GM23338 (cell line): ENCODE measurements at regions not wholly inside any gene's neighbourhood (a gene's known extent, or its start where the extent isn't known, plus 50 kb on each side); places are given as distances from the start of the nearest gene placed in this dataset.

Experiments used
- ATAC-seq: fragments of 200-7000 bp; cut with Tn5 transposase; 3 replicates; pipeline ENCODE4 v1.9.1; 2020
- DNase-seq: peaks from one replicate; pipeline ENCODE4 v3.0.0-alpha.2; 2015; ENCODE audit warnings: low spot score
- H2AFZ ChIP-seq: fragments of 200-600 bp; sonication (generic); 2 replicates; pipeline ENCODE4 v1.8.0; 2016; ENCODE audit warnings: antibody characterized with exemption, mild to moderate bottlenecking, moderate library complexity
- H3F3A ChIP-seq: fragments of 200-600 bp; sonication (generic); replicated peaks from 2 replicates; pipeline ENCODE4 v1.8.0; 2017; ENCODE audit warnings: antibody characterized with exemption, mixed run types, low read depth
- H3K27ac ChIP-seq: fragments of 200-600 bp; sonication (generic); 2 replicates; pipeline ENCODE4 v1.6.1; 2016; ENCODE audit warnings: low read depth
- H3K27me3 ChIP-seq: fragments of 200-600 bp; sonication (generic); 2 replicates; pipeline ENCODE4 v1.8.0; 2016; ENCODE audit warnings: mild to moderate bottlenecking, mixed run types, moderate library complexity; ENCODE audit not compliant: insufficient read depth
- H3K36me3 ChIP-seq: fragments of 200-600 bp; sonication (generic); 2 replicates; pipeline ENCODE4 v1.8.0; 2016; ENCODE audit warnings: mild to moderate bottlenecking; ENCODE audit not compliant: insufficient read depth
- H3K4me1 ChIP-seq: fragments of 200-600 bp; sonication (generic); 2 replicates; pipeline ENCODE4 v1.8.0; 2016; ENCODE audit warnings: mild to moderate bottlenecking, moderate library complexity; ENCODE audit not compliant: insufficient read depth
- H3K4me2 ChIP-seq: fragments of 200-600 bp; sonication (generic); 2 replicates; pipeline ENCODE4 v1.7.1; 2017; ENCODE audit warnings: mixed run types
- H3K4me3 ChIP-seq: fragments of 200-600 bp; sonication (generic); 2 replicates; pipeline ENCODE4 v1.6.1; 2016; ENCODE audit warnings: mixed run types
- H3K79me2 ChIP-seq: fragments of 200-600 bp; sonication (generic); replicated peaks from 2 replicates; pipeline ENCODE4 v1.8.0; 2017; ENCODE audit warnings: mild to moderate bottlenecking; ENCODE audit not compliant: insufficient read depth
- H3K9me2 ChIP-seq: fragments of 200-600 bp; sonication (generic); 2 replicates; pipeline ENCODE4 v1.8.0; 2017; ENCODE audit not compliant: insufficient read depth
- H4K20me1 ChIP-seq: fragments of 200-600 bp; sonication (generic); replicated peaks from 2 replicates; pipeline ENCODE4 v1.8.0; 2017; ENCODE audit warnings: mild to moderate bottlenecking; ENCODE audit not compliant: insufficient read depth
- H3K27ac Mint-ChIP-seq: 2 replicates; pipeline ENCODE4 v1.8.0; 2020; ENCODE audit warnings: inconsistent platforms, mild to moderate bottlenecking, moderate library complexity, mixed read lengths
- H3K27me3 Mint-ChIP-seq: 3 replicates; pipeline ENCODE4 v1.8.0; 2022; ENCODE audit warnings: low read depth, mild to moderate bottlenecking, moderate library complexity, mixed read lengths, inconsistent platforms; ENCODE audit not compliant: insufficient read depth, poor library complexity
- H3K36me3 Mint-ChIP-seq: 3 replicates; pipeline ENCODE4 v1.8.0; 2021; ENCODE audit warnings: low read depth, mild to moderate bottlenecking, inconsistent platforms, moderate library complexity, mixed read lengths
- H3K4me1 Mint-ChIP-seq: 3 replicates; pipeline ENCODE4 v1.8.0; 2020; ENCODE audit warnings: mild to moderate bottlenecking, inconsistent platforms, mixed read lengths
- H3K4me3 Mint-ChIP-seq: 3 replicates; pipeline ENCODE4 v1.8.0; 2021; ENCODE audit warnings: moderate library complexity, mild to moderate bottlenecking, inconsistent platforms, mixed read lengths
- H3K9me3 Mint-ChIP-seq: 3 replicates; pipeline ENCODE4 v1.8.0; 2020; ENCODE audit warnings: moderate library complexity, mild to moderate bottlenecking, inconsistent platforms, mixed read lengths
- CREB1 ChIP-seq: fragments of 250-450 bp; sonication (Bioruptor Pico); IDR thresholded peaks from 2 replicates; pipeline ENCODE4 v1.5.0; 2020; ENCODE audit warnings: low read depth, mild to moderate bottlenecking, moderate library complexity
- CTCF ChIP-seq, 2 experiments: fragments of 200-600 bp in 1 of 2; sonication (generic) in 1 of 2; conservative IDR thresholded peaks; 2 replicates each; pipeline versions ENCODE4 v1.5.1 to v1.6.1; 2016 to 2017; ENCODE audit warnings: antibody characterized with exemption in 2 of 2, low read depth in 2 of 2, mild to moderate bottlenecking in 2 of 2, moderate library complexity in 1 of 2
- EZH2phosphoT487 ChIP-seq: fragments of 200-600 bp; sonication (generic); IDR thresholded peaks from one replicate; pipeline ENCODE4 v1.8.1; 2018; ENCODE audit warnings: antibody characterized with exemption; ENCODE audit not compliant: unreplicated experiment
- POLR2AphosphoS5 ChIP-seq: IDR thresholded peaks from 2 replicates; pipeline ENCODE4 v1.6.1; 2016; ENCODE audit warnings: antibody characterized with exemption, low read depth
- REST ChIP-seq: IDR thresholded peaks from one replicate; pipeline ENCODE4 v1.6.1; 2018; ENCODE audit warnings: antibody characterized with exemption; ENCODE audit not compliant: unreplicated experiment
- STAT1 ChIP-seq: IDR thresholded peaks from one replicate; pipeline ENCODE4 v1.6.1; 2016; ENCODE audit warnings: antibody characterized with exemption; ENCODE audit not compliant: unreplicated experiment
- ZNF114 ChIP-seq: fragments of 250-450 bp; sonication (Bioruptor Pico); IDR thresholded peaks from 2 replicates; pipeline ENCODE4 v1.5.0; 2020; ENCODE audit warnings: mild to moderate bottlenecking, moderate library complexity
- ZNF331 ChIP-seq: fragments of 250-450 bp; sonication (Bioruptor Pico); IDR thresholded peaks from 2 replicates; pipeline ENCODE4 v1.5.0; 2020; ENCODE audit warnings: low read depth, mild to moderate bottlenecking, moderate library complexity
- ZNF462 ChIP-seq: fragments of 250-450 bp; sonication (Bioruptor Pico); IDR thresholded peaks from 2 replicates; pipeline ENCODE4 v1.5.0; 2020; ENCODE audit warnings: mild to moderate bottlenecking, moderate library complexity

GRCh38 chr12:85713373-85713772 is 122.8 kb downstream of the RASSF9 start (continued):
- TF ChIP-seq CTCF (conservative IDR thresholded peaks at IDR 0.05; ENCODE audit: low read depth in 2 of 2) = no peak
- TF ChIP-seq STAT1 = no peak
- TF ChIP-seq POLR2AphosphoS5 = no peak
- no peak for TF ChIP-seq ZNF114
- no peak for TF ChIP-seq EZH2phosphoT487
- TF ChIP-seq ZNF462 (CRISPR knock-in tag) = no peak

- no peaks in the 10 kb centered on the region; the same call in 2 of the 3 replicates for H3K9me3 Mint-ChIP-seq
- H3K36me3 Mint-ChIP-seq = 0 out of 3 replicates have a peak, but pooled peaks cover 2% of the 10 kb centered on the region
- Histone ChIP-seq H3K79me2 (no peaks in the 10 kb centered on the region), H3K9me2 (0 out of 2 replicates have a peak, but pooled peaks cover 3% of the 10 kb centered on the region), H3K4me3 (no peak overlapping the region), H3F3A (no peaks in the 10 kb centered on the region), H3K36me3 (no peaks in the 10 kb centered on the region), H2AFZ (no peak overlapping the region), H3K4me2 (no peak overlapping the region), H3K27me3 (no peaks in the 10 kb centered on the region), H3K27ac (no peak overlapping the region), H4K20me1 (no peaks in the 10 kb centered on the region), H3K4me1 (no peaks in the 10 kb centered on the region)
- DNase-seq = no peak
- no peak overlapping the region for H3K4me3 Mint-ChIP-seq
- TF ChIP-seq EZH2phosphoT487 = no peak
- TF ChIP-seq CTCF (conservative IDR thresholded peaks at IDR 0.05; ENCODE audit: low read depth in 2 of 2) = no peak
- TF ChIP-seq ZNF331 (CRISPR knock-in tag) = no peak
- no peak for TF ChIP-seq CREB1
- no peak for TF ChIP-seq REST
- no peak for TF ChIP-seq ZNF114
- no peak for TF ChIP-seq POLR2AphosphoS5
- no peaks in the 10 kb centered on the region for H3K4me1 Mint-ChIP-seq
- no peaks in the 10 kb centered on the region for H3K27me3 Mint-ChIP-seq
- no peak overlapping the region for H3K27ac Mint-ChIP-seq
- ATAC-seq = no peak
These were observed 121.8 kb downstream of the RASSF9 start for GRCh38 chr12:85714425-85714824.
